ENCODE measurements at regions not wholly inside any gene's neighbourhood (a gene's known extent, or its start where the extent isn't known, plus 50 kb on each side); places are given as distances from the start of the nearest gene placed in this dataset.

- TF ChIP-seq ZNF462 (CRISPR knock-in tag; IDR thresholded peaks at IDR 0.05) = no peak
- no peak for TF ChIP-seq POLR2AphosphoS5 (IDR thresholded peaks at IDR 0.05; ENCODE audit: low read depth)
- TF ChIP-seq, protein P1, sequence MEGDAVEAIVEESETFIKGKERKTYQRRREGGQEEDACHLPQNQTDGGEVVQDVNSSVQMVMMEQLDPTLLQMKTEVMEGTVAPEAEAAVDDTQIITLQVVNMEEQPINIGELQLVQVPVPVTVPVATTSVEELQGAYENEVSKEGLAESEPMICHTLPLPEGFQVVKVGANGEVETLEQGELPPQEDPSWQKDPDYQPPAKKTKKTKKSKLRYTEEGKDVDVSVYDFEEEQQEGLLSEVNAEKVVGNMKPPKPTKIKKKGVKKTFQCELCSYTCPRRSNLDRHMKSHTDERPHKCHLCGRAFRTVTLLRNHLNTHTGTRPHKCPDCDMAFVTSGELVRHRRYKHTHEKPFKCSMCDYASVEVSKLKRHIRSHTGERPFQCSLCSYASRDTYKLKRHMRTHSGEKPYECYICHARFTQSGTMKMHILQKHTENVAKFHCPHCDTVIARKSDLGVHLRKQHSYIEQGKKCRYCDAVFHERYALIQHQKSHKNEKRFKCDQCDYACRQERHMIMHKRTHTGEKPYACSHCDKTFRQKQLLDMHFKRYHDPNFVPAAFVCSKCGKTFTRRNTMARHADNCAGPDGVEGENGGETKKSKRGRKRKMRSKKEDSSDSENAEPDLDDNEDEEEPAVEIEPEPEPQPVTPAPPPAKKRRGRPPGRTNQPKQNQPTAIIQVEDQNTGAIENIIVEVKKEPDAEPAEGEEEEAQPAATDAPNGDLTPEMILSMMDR (conservative IDR thresholded peaks at IDR 0.05; ENCODE audit: low read depth in 2 of 2) = no peak
- TF ChIP-seq ZNF331 (CRISPR knock-in tag; IDR thresholded peaks at IDR 0.05; ENCODE audit: low read depth) = no peak
These were observed 333.1 kb downstream of the ZNF516 start (continued) for GRCh38 chr18:76161983-76162382.

- no peaks in the 10 kb centered on the region for H4K20me1 ChIP-seq (replicated peaks; ENCODE audit: insufficient read depth)
- no peaks in the 10 kb centered on the region for H3K27me3 ChIP-seq (ENCODE audit: insufficient read depth)
- no peak overlapping the region for H2AFZ ChIP-seq
- H3K4me2 ChIP-seq = no peak overlapping the region
- DNase-seq (ENCODE audit: low spot score) (no peak), ATAC-seq (no peak)
- no peaks in the 10 kb centered on the region; the same call in 1 of the 3 replicates for H3K9me3 Mint-ChIP-seq
- no peak overlapping the region for H3K4me3 Mint-ChIP-seq
- peaks cover 5% of the 10 kb centered on the region for H3K27me3 Mint-ChIP-seq (ENCODE audit: insufficient read depth, low read depth, poor library complexity)
- no peak overlapping the region for H3K27ac ChIP-seq (ENCODE audit: low read depth)
- H3K79me2 ChIP-seq (replicated peaks; ENCODE audit: insufficient read depth) = no peaks in the 10 kb centered on the region
- no peaks in the 10 kb centered on the region; the same call in 2 of the 3 replicates for H3K36me3 Mint-ChIP-seq (ENCODE audit: low read depth)
- H3K4me1 Mint-ChIP-seq = peaks cover 16% of the 10 kb centered on the region
- no peak overlapping the region for H3K4me3 ChIP-seq
- H3K36me3 ChIP-seq (ENCODE audit: insufficient read depth) = no peaks in the 10 kb centered on the region; the same call in 1 of the 2 replicates
- peaks cover 15% of the 10 kb centered on the region; the same call in 1 of the 2 replicates for H3K9me2 ChIP-seq (ENCODE audit: insufficient read depth)
- no peaks in the 10 kb centered on the region for H3F3A ChIP-seq (replicated peaks; ENCODE audit: low read depth)
- H3K4me1 ChIP-seq (ENCODE audit: insufficient read depth) = peaks cover 5% of the 10 kb centered on the region; the same call in 1 of the 2 replicates
- H3K27ac Mint-ChIP-seq = no peak overlapping the region
- TF ChIP-seq POLR2AphosphoS5 (IDR thresholded peaks at IDR 0.05; ENCODE audit: low read depth) = no peak
- no peak for TF ChIP-seq ZNF114 (CRISPR knock-in tag; IDR thresholded peaks at IDR 0.05)
- TF ChIP-seq, protein P1 (conservative IDR thresholded peaks at IDR 0.05; ENCODE audit: low read depth in 2 of 2) = no peak
- TF ChIP-seq JUNB (IDR thresholded peaks at IDR 0.05; ENCODE audit: unreplicated experiment) = no peak
These were observed 341.4 kb downstream of the ZNF516 start for GRCh38 chr18:76153691-76154090.

All from GM23338 (cell line).